HG02798 (cell line): ENCODE measurements at regions not wholly inside any gene's neighbourhood (a gene's known extent, or its start where the extent isn't known, plus 50 kb on each side); places are given as distances from the start of the nearest gene placed in this dataset.
"Not testable (repeated sequence)": the region's sequence is repeated elsewhere in the genome, so short reads cannot be mapped to it uniquely, and the experiment has no call there.

ENCODE experiments used
- ATAC-seq: cut with Tn5 transposase; IDR thresholded peaks from one replicate; pipeline ENCODE4 v1.9.1; 2021; ENCODE audit warnings: mild to moderate bottlenecking; ENCODE audit not compliant: unreplicated experiment, poor library complexity

DNA sequence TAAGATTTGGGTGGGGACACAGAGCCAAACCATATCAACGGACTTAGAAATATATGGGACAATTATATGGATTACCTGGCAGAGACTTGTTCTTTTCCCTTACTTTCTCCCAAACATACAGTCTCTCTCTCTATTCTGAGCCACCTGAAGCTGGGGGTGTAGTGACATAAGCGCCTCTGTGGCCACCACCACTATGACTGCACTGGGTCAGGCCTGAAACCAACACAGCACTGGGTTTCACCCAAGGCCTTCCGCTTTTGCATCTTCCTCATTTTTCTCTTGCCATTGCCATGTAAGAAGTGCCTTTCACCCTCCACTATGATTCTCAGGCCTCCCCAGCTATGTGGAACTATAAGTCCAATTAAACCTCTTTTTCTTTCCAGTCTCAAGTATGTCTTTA lies 514.5 kb upstream of the FOXG1 start:
- ATAC-seq = not testable (repeated sequence)

- ATAC-seq = no peak
These were observed 511.8 kb upstream of the FOXG1 start for GRCh38 chr14:28254768-28255167.

DNA sequence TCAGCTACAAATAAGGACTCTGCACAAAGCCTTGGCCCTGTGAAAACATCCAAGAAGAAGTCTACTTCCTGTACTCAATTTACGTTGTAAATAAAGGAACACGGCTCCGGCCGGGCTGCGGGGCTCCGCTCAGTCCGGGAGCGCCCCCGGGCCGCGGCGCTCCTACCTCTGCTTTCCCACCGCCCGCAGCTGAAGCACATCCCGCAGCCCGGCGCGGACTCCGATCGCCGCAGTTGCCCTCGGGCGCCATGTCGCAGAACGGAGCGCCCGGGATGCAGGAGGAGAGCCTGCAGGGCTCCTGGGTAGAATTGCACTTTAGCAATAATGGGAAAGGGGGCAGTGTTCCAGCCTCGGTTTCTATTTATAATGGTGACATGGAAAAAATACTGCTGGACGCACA lies 502.3 kb upstream of the FOXG1 start:
- ATAC-seq = no peak

- ATAC-seq = no peak
These were observed 494.3 kb upstream of the FOXG1 start for GRCh38 chr14:28272270-28272669.

- ATAC-seq = no peak
These were observed 486.1 kb upstream of the FOXG1 start for GRCh38 chr14:28280530-28280929.

DNA sequence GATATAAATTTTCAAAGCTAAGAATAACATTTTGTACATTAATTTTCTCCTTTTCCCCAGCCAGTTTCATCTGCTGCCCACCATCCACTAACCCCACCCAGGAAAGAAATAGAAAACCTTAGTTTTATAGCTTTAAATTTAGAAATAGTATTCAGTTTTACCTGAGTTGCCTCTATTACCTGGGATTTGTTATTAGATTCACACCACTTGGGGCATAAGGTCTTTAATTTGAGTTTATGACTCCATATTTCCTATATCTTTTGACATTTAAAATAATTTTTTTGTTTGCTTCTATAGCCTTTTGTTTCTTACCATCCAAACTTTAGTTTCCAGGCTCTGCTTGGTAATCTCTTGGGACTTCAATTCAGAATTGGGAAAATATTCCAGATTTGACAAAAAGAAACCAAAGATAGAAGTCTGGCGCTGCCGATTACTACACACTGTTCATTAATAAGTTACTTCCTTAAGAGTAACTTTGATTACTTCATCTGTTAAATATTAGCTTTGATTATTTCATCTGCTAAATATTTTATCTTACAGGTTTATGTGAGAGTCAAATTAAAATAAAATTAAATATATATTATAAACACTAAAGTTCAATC lies 485.5 kb upstream of the FOXG1 start:
- no peak for ATAC-seq

DNA sequence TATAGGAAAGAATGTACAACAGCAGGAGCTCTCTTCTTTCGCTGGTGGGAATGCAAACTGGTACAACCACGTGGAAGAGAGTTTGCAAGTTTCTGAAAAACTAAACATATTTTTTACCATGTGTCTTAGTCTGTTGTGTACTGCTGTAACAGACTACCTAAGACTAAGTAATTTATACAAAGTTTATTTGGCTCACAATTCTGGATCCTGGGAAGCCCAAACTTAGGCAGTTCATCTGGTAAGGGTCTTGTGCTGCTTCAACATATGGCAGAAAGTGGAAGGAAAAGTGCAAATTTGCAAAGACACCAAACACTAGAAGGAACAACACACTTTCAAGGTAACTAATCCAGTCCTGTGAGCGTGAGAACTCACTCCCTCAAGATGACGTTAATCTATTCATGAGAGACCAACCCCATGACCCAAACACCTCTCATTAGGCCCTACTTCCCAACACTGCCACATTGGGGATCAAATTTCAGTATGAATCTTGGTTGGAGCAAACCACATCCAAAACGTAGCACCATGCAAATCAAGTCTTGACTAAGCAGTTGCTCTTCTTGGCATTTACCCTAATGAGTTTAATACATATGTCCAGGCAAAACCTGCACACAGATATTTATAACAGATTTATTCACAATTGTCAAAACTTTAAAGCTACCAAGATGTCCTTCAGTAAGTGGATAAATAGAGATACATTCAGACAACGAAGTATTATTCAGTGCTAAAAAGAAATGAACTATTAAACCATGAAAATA lies 481.9 kb upstream of the FOXG1 start:
- no peak for ATAC-seq

DNA sequence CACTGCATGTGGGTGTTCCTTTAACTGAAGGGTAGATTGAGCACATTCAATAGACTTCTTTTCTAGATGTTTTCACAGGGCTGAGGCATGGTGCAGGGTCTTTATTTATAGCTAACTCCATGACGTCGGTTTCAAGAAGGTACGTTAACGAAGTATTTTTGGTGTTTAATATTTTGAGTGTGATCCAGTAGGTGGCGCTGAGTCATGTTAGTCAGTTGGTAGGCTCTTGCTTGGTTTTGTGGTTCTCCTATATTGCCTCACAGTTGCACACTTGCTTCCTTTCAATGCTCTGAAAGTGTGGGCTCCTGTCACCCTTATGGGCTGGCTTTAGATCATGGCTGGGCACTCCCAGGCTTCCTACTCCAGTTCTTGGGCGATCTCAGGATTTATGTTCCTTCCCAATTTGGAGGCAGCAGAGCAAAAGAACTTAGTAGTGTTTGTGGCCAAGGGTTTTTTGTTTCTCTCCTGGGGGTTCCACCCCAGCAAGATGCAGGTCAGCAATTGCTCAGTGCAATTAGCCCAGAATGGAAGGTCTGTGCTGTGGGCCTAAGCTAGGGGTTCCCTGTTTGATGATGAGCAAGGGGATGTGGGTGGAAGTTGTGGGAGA lies 471.6 kb upstream of the FOXG1 start:
- ATAC-seq = no peak

GRCh38 chr14:28297559-28297958 lies 469.0 kb upstream of the FOXG1 start:
- no peak for ATAC-seq

- ATAC-seq = no peak
These were observed 468.4 kb upstream of the FOXG1 start for GRCh38 chr14:28298156-28298555.

- no peak for ATAC-seq
These were observed 467.4 kb upstream of the FOXG1 start for GRCh38 chr14:28299227-28299626.

DNA sequence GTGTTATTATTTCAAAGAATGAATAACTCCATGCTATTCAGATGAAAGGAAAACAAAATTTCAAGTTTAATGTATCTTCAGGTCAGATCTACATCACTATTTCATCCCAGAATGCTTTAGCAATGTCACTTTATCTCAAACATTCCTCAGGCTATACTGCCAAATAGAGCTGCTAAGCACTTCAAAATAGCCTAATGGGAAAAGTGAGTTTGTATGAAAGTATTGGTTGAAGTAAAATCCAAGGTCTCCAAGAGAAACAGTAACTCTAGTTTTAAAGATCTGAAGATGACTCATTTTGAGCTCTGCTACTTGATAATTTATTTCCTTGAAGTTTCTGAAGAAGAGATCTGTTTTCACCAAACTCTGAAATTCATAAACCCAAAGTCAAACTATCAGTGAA lies 466.2 kb upstream of the FOXG1 start:
- ATAC-seq = no peak

DNA sequence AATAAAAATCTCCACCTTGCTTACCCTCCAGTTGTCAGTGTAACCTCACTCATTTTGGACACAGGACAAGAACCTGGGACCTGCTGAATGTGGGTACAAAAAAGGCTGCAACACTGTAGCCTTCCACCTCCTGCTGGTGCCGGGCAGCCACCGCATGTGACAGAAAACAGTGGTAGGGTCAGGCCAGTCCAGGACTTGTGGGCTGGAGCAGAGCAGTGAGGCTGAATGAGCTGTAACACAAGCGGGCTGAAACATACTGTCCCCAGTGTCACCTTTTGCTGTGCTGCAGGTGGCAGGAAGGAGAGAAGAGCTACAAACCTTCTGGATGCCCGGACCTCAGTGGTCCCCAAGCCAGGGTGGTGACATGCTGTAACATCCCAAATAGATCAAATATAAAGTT lies 465.4 kb upstream of the FOXG1 start:
- ATAC-seq = no peak

GRCh38 chr14:28303248-28303647 lies 463.3 kb upstream of the FOXG1 start:
- ATAC-seq = no peak

DNA sequence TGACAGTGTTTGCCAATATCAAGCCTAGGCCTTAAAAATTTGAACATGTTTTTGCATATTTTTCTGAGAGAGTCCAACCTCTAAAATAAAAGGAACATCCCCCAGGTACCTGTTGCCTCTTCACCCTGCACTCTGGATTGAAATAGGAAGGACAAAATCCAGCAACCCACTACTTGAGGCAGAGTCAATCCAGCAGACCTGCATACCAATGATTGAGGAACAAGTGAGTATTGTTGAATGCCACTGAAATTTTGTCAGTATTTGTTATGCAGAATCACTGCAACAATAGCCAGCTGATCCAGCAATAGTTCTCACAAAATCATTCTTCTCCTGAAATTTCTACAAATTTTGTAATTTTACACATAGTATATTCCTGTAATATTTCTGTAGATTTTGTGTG lies 460.6 kb upstream of the FOXG1 start:
- ATAC-seq = no peak

DNA sequence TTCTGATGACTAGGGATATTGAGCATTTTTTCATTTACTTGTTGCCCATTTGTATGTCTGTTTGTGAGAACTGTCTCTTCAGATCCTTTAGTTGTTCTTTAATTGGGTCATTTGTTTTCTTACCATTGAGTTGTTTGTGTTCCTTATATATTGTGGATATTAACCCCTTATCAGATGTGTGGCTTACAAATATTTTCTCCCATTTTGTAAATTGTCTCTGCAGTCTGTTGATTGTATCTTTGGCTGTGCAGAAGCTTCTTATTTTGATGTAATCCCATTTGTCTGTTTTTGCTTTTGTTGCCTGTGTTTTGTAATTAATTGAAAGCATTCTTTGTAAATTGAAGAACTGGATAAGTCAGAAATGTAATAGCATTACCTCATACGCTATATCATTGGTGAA lies 459.1 kb upstream of the FOXG1 start:
- no peak for ATAC-seq

- ATAC-seq = no peak
These were observed 457.9 kb upstream of the FOXG1 start for GRCh38 chr14:28308734-28309133.

DNA sequence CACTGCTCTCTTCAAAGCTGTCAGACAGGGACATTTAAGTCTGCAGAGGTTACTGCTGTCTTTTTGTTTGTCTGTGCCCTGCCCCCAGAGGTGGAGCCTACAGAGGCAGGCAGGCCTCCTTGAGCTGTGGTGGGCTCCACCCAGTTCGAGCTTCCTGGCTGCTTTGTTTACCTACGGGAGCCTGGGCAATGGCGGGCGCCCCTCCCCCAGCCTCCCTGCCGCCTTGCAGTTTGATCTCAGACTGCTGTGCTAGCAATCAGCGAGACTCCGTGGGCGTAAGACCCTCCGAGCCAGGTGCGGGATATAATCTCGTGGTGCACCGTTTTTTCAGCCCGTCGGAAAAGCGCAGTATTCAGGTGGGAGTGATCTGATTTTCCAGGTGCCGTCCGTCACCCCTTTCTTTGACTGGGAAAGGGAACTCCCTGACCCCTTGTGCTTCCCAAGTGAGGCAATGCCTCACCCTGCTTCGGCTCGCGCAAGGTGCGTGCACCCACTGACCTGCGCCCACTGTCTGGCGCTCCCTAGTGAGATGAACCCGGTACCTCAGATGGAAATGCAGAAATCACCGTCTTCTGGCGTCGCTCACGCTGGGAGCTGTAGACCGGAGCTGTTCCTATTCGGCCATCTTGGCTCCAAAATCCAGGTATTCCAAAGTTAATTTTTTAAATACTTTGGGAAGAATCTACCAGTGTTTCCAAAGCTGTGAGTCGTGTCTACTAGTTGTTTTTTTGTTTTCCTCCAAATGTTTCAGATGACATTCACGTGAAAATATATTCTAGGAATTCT lies 448.5 kb upstream of the FOXG1 start:
- not testable (repeated sequence) for ATAC-seq

- ATAC-seq = no peak
These were observed 444.9 kb upstream of the FOXG1 start for GRCh38 chr14:28321475-28322244.

DNA sequence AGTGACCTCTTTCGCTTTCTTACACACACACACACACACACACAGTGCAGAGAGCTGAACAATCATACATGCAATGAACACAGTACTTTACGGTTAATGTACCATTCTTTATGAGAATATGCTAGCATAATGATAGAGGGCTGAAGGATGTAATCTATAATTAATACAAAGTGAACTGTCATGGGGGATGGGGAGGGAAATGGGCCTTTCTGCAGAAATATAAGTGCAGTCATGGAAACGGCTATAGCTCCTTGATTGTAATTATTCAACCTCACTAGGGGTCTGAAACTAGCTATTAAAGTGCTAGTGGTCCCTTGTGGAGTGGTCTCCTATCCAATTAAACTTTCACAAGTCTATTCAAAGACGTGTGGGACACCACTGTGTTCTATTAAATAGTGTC lies 443.2 kb upstream of the FOXG1 start:
- no peak for ATAC-seq
